K562 (cell line): ENCODE measurements at regions not wholly inside any gene's neighbourhood (a gene's known extent, or its start where the extent isn't known, plus 50 kb on each side); places are given as distances from the start of the nearest gene placed in this dataset.
A peak's percentile ranks its signal among the peaks of the same experiment; 100 is the strongest.

Experiments
- CBFA2T3 ChIP-seq: fragments of 450-650 bp; IDR thresholded peaks from 2 replicates; pipeline ENCODE4 v1.6.1; 2017
- DPF2 ChIP-seq: fragments of 450-650 bp; IDR thresholded peaks from 2 replicates; pipeline ENCODE4 v1.6.1; 2016
- HOMEZ ChIP-seq: fragments of 250-450 bp; sonication (Bioruptor Pico); IDR thresholded peaks from 2 replicates; pipeline ENCODE4 v1.4.0; 2020; ENCODE audit warnings: mild to moderate bottlenecking, moderate library complexity
- NFE2 ChIP-seq: IDR thresholded peaks from 2 replicates; pipeline ENCODE4 v1.6.1; 2014; ENCODE audit warnings: antibody characterized with exemption, low read depth
- NFXL1 ChIP-seq: fragments of 450-650 bp; formaldehyde crosslinking; IDR thresholded peaks from 2 replicates; pipeline ENCODE4 v1.4.0; 2021; ENCODE audit warnings: mild to moderate bottlenecking
- RCOR1 ChIP-seq, 2 experiments: IDR thresholded peaks; 2 replicates each; pipeline ENCODE4 v1.6.1; 2012; ENCODE audit warnings: low read depth in 2 of 2, low read length in 2 of 2, borderline replicate concordance in 1 of 2, improper control_type of control experiment in 1 of 2
- RHOXF2B ChIP-seq: fragments of 250-450 bp; sonication (Bioruptor Pico); conservative IDR thresholded peaks from 2 replicates; pipeline ENCODE4 v1.5.1; 2021
- U2AF1 ChIP-seq: fragments of 200-400 bp; formaldehyde crosslinking; optimal IDR thresholded peaks from 2 replicates; pipeline ENCODE3; 2017; ENCODE audit warnings: mild to moderate bottlenecking, low read depth, low read length, moderate library complexity
- XRCC3 ChIP-seq: fragments of 450-650 bp; IDR thresholded peaks from 2 replicates; pipeline ENCODE4 v1.6.1; 2017; ENCODE audit warnings: mild to moderate bottlenecking, moderate library complexity
- ZKSCAN3 ChIP-seq: fragments of 250-450 bp; sonication (Bioruptor Pico); IDR thresholded peaks from 2 replicates; pipeline ENCODE4 v1.4.0; 2020
- ZNF431 ChIP-seq: sonication (generic); formaldehyde crosslinking; IDR thresholded peaks from 2 replicates; pipeline ENCODE4 v1.8.0; 2022; ENCODE audit warnings: mild to moderate bottlenecking, missing genetic modification reagents
- TF ChIP-seq, protein P1 (sequence below), 2 experiments: fragments of 450-650 bp; IDR thresholded peaks; 2 replicates each; pipeline ENCODE4 v1.6.1; 2016; ENCODE audit warnings: mild to moderate bottlenecking in 2 of 2, borderline replicate concordance in 1 of 2, low read depth in 1 of 2, moderate library complexity in 1 of 2
- TF ChIP-seq, protein P2 (sequence below): sonication (generic); formaldehyde crosslinking; IDR thresholded peaks from 2 replicates; pipeline ENCODE4 v1.9.0; 2022; ENCODE audit warnings: mild to moderate bottlenecking, missing genetic modification reagents
- TF ChIP-seq, protein P3 (sequence below): IDR thresholded peaks from 2 replicates; pipeline ENCODE4 v1.6.1; 2011; ENCODE audit not compliant: insufficient read length; ENCODE audit errors: extremely low read depth

GRCh38 chr15:95919460-95919859 lies 411.0 kb upstream of the NR2F2 start (continued):
- TF ChIP-seq, protein P1, sequence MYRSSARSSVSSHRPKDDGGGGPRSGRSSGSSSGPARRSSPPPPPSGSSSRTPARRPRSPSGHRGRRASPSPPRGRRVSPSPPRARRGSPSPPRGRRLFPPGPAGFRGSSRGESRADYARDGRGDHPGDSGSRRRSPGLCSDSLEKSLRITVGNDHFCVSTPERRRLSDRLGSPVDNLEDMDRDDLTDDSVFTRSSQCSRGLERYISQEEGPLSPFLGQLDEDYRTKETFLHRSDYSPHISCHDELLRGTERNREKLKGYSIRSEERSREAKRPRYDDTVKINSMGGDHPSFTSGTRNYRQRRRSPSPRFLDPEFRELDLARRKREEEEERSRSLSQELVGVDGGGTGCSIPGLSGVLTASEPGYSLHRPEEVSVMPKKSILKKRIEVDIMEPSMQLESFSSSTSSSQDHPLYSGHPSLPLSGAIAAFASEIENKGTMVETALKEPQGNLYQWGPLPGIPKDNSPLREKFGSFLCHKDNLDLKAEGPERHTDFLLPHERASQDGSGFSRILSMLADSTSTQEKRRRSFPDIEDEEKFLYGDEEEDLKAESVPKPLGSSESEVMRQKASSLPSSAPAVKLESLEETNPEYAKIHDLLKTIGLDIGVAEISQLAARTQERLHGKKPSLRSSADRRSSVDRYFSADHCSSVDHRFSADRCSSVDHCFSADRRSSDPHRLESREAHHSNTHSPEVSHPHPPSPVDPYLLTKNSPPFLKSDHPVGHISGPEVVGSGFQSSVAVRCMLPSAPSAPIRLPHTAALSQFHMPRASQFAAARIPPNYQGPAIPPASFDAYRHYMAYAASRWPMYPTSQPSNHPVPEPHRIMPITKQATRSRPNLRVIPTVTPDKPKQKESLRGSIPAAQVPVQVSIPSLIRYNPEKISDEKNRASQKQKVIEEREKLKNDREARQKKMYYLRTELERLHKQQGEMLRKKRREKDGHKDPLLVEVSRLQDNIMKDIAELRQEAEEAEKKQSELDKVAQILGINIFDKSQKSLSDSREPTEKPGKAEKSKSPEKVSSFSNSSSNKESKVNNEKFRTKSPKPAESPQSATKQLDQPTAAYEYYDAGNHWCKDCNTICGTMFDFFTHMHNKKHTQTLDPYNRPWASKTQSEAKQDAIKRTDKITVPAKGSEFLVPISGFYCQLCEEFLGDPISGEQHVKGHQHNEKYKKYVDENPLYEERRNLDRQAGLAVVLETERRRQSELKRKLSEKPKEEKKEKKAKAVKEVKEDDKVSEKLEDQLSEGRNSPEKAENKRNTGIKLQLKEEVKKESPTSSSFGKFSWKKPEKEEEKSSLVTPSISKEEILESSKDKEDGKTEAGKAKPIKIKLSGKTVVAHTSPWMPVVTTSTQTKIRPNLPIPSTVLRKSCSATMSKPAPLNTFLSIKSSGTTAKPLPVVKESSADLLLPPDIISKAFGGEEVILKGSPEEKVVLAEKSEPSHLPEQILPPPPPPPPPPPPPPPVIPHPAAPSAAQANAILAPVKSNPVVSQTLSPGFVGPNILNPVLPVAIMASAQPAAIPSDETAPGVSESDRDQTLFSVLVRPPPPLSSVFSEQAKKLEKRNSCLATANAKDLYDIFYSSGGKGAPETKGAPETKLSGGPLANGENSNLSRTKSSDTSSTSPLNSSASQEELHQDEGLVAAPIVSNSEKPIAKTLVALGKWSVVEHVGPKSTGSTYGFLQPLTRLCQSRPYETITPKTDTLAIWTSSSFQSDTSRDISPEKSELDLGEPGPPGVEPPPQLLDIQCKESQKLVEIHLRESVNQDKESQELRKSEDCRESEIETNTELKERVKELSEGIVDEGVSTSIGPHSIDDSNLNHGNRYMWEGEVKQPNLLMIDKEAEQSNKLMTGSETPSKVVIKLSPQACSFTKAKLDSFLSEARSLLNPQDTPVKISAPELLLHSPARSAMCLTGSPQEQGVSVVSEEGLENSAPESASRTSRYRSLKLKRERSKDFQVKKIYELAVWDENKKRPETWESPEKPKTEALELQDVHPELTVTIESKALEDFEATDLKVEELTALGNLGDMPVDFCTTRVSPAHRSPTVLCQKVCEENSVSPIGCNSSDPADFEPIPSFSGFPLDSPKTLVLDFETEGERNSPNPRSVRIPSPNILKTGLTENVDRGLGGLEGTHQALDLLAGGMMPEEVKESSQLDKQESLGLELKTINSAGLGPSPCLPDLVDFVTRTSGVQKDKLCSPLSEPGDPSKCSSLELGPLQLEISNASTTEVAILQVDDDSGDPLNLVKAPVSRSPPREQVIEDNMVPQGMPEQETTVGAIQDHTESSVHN (IDR thresholded peaks at IDR 0.05; ENCODE audit: borderline replicate concordance in 1 of 2, low read depth in 1 of 2), result no peak
- peak; percentile 80 for TF ChIP-seq DPF2
- TF ChIP-seq CBFA2T3, result no peak
- TF ChIP-seq XRCC3, result no peak
- no peak for TF ChIP-seq RHOXF2B
- TF ChIP-seq HOMEZ (CRISPR knock-in tag), result no peak
- TF ChIP-seq, protein P2, sequence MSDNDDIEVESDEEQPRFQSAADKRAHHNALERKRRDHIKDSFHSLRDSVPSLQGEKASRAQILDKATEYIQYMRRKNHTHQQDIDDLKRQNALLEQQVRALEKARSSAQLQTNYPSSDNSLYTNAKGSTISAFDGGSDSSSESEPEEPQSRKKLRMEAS (CRISPR knock-in tag), result no peak
- no peak for TF ChIP-seq NFXL1 (CRISPR knock-in tag)
- no peak for TF ChIP-seq U2AF1
- no peak for TF ChIP-seq RCOR1 (IDR thresholded peaks at IDR 0.05; ENCODE audit: borderline replicate concordance in 1 of 2, low read depth in 2 of 2, low read length in 2 of 2)
- no peak for TF ChIP-seq ZKSCAN3
- TF ChIP-seq NFE2, result peak; percentile 96
- TF ChIP-seq, protein P3, sequence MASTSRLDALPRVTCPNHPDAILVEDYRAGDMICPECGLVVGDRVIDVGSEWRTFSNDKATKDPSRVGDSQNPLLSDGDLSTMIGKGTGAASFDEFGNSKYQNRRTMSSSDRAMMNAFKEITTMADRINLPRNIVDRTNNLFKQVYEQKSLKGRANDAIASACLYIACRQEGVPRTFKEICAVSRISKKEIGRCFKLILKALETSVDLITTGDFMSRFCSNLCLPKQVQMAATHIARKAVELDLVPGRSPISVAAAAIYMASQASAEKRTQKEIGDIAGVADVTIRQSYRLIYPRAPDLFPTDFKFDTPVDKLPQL, result no peak
- TF ChIP-seq ZNF431 (CRISPR knock-in tag), result no peak
